ENCODE measurements at regions not wholly inside any gene's neighbourhood (a gene's known extent, or its start where the extent isn't known, plus 50 kb on each side); places are given as distances from the start of the nearest gene placed in this dataset.

DNA sequence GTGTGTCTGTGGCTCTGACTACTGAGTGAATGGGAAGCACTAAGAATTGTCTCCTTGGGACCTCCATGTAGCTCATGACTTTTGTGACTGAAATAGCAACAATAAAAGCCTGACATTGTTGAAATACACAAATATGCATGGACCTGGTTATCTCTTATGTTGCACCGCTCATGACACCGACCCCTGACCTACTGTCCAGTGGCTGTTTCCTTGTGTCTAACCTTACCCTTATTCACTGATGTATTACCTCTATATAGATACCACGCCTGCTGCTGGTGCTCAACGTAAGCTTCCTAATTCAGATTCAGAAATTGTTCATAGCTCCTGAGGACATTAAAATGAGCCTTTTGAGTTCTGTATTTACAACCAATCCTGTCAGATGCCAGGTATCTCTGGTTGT, 243.4 kb upstream of the SEMA3C start:
- H3K36me3 ChIP-seq (ENCODE audit: low read depth) = no peaks in the 10 kb centered on the region
- H3K4me1 ChIP-seq (ENCODE audit: low read depth) = no peaks in the 10 kb centered on the region
- H3K4me3 ChIP-seq = no peak overlapping the region
- ATAC-seq (peak; percentile 48), DNase-seq (no peak)
- intact Hi-C loops (cut with DNase I, micrococcal nuclease) = no loop called here
- no peaks in the 10 kb centered on the region for H3K9me3 ChIP-seq
- TF ChIP-seq, protein P1, sequence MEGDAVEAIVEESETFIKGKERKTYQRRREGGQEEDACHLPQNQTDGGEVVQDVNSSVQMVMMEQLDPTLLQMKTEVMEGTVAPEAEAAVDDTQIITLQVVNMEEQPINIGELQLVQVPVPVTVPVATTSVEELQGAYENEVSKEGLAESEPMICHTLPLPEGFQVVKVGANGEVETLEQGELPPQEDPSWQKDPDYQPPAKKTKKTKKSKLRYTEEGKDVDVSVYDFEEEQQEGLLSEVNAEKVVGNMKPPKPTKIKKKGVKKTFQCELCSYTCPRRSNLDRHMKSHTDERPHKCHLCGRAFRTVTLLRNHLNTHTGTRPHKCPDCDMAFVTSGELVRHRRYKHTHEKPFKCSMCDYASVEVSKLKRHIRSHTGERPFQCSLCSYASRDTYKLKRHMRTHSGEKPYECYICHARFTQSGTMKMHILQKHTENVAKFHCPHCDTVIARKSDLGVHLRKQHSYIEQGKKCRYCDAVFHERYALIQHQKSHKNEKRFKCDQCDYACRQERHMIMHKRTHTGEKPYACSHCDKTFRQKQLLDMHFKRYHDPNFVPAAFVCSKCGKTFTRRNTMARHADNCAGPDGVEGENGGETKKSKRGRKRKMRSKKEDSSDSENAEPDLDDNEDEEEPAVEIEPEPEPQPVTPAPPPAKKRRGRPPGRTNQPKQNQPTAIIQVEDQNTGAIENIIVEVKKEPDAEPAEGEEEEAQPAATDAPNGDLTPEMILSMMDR (IDR thresholded peaks at IDR 0.05) = no peak

- TF ChIP-seq, protein P1 (IDR thresholded peaks at IDR 0.05) = no peak
- no peaks in the 10 kb centered on the region for H3K4me1 ChIP-seq (ENCODE audit: low read depth)
- no peaks in the 10 kb centered on the region for H3K36me3 ChIP-seq (ENCODE audit: low read depth)
- DNase-seq (no peak), ATAC-seq (peak; percentile 64)
- intact Hi-C loops (cut with DNase I, micrococcal nuclease) = no loop called here
- H3K4me3 ChIP-seq = no peak overlapping the region
- H3K9me3 ChIP-seq = no peaks in the 10 kb centered on the region
Measured at GRCh38 chr7:81161451-81162075, 242.7 kb upstream of the SEMA3C start.

- Histone ChIP-seq H3K9me3 (no peaks in the 10 kb centered on the region), H3K36me3 (ENCODE audit: low read depth) (no peaks in the 10 kb centered on the region), H3K4me1 (ENCODE audit: low read depth) (no peaks in the 10 kb centered on the region), H3K4me3 (no peak overlapping the region)
- intact Hi-C loops (cut with DNase I, micrococcal nuclease) = no loop called here
- TF ChIP-seq, protein P1 (IDR thresholded peaks at IDR 0.05) = no peak
- no peak for DNase-seq
- no peak for ATAC-seq
Measured at GRCh38 chr7:81159402-81159801, 240.6 kb upstream of the SEMA3C start.

DNA sequence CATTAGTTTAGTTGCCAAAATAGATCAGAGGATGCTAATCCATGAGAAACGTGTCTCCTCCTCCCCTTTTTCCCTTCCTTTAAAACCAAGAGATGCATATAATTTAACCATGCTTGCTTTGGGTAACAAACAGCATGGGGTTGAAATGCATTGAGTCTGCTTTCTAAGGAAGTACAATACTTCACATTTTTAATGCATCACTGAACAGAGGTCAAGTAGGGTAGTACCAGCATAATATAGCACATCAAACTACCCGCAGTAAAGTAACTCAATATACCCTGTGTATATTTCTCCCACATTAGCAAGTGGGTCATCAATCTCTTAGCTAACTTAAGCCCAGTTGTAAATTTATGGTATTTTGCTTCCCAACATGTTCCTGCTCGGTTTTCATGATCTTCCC, 239.3 kb upstream of the SEMA3C start:
- DNase-seq = no peak
- Histone ChIP-seq H3K4me1 (ENCODE audit: low read depth) (no peaks in the 10 kb centered on the region), H3K4me3 (no peak overlapping the region), H3K36me3 (ENCODE audit: low read depth) (no peaks in the 10 kb centered on the region), H3K9me3 (no peaks in the 10 kb centered on the region)
- no peak for ATAC-seq
- intact Hi-C loops (cut with DNase I, micrococcal nuclease) = no loop called here
- TF ChIP-seq, protein P1 (IDR thresholded peaks at IDR 0.05) = no peak

GRCh38 chr7:81155654-81156373, 237.0 kb upstream of the SEMA3C start:
- Histone ChIP-seq H3K4me1 (ENCODE audit: low read depth) (no peaks in the 10 kb centered on the region), H3K36me3 (ENCODE audit: low read depth) (no peaks in the 10 kb centered on the region), H3K4me3 (no peak overlapping the region), H3K9me3 (no peaks in the 10 kb centered on the region)
- TF ChIP-seq, protein P1 (IDR thresholded peaks at IDR 0.05) = no peak
- no peak for DNase-seq
- peak; percentile 97 for ATAC-seq
- intact Hi-C loops (cut with DNase I, micrococcal nuclease) = no loop called here
